ENCODE measurements at regions not wholly inside any gene's neighbourhood (a gene's known extent, or its start where the extent isn't known, plus 50 kb on each side); places are given as distances from the start of the nearest gene placed in this dataset.
A peak's percentile ranks its signal among the peaks of the same experiment; 100 is the strongest.

GRCh38 chr5:158606233-158606632 is 493.5 kb downstream of the EBF1 start:
- no peaks in the 10 kb centered on the region for H3K36me3 ChIP-seq (ENCODE audit: insufficient read depth, low read length)
- H3K4me3 ChIP-seq (ENCODE audit: low read length) = no peak overlapping the region
- WGBS = 88% methylated on average over 3 of the region's 3 CpGs
- H3K9me3 ChIP-seq (ENCODE audit: insufficient read depth, low read depth, low read length) = no peaks in the 10 kb centered on the region
- H3K27ac ChIP-seq (ENCODE audit: low read depth, low read length) = no peak overlapping the region
- no peak overlapping the region for H3K9ac ChIP-seq (ENCODE audit: low read depth, low read length)
- peaks cover 13% of the 10 kb centered on the region for H3K4me1 ChIP-seq (ENCODE audit: insufficient read depth, low read length)
- no peaks in the 10 kb centered on the region for H3K27me3 ChIP-seq (ENCODE audit: insufficient read depth, low read length)

DNA sequence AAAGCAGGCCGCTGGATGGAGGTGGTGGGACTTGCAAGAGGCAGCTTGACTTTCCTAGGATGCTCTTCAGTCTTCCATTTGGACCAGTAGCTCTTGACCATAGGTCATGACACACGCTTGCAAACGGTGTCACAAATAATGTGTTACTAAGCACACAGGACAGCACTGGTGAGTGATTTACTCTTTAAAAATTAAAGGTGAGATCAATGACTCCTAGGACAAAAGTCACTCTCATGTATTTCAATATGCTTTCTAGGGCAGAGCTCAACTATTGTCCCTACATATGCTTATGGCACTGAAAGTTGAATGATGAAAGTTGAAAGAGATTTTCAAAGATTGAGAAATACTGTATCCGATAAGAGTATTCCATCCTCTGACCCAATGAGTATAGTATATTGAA is 496.7 kb downstream of the EBF1 start:
- Histone ChIP-seq H3K4me1 (ENCODE audit: insufficient read depth, low read length) (peaks cover 13% of the 10 kb centered on the region), H3K4me3 (ENCODE audit: low read length) (no peak overlapping the region), H3K9ac (ENCODE audit: low read depth, low read length) (no peak overlapping the region), H3K9me3 (ENCODE audit: insufficient read depth, low read depth, low read length) (no peaks in the 10 kb centered on the region), H3K36me3 (ENCODE audit: insufficient read depth, low read length) (no peaks in the 10 kb centered on the region), H3K27me3 (ENCODE audit: insufficient read depth, low read length) (no peaks in the 10 kb centered on the region), H3K27ac (ENCODE audit: low read depth, low read length) (no peak overlapping the region)
- WGBS = 98% methylated on average over 4 of the region's 4 CpGs

DNA sequence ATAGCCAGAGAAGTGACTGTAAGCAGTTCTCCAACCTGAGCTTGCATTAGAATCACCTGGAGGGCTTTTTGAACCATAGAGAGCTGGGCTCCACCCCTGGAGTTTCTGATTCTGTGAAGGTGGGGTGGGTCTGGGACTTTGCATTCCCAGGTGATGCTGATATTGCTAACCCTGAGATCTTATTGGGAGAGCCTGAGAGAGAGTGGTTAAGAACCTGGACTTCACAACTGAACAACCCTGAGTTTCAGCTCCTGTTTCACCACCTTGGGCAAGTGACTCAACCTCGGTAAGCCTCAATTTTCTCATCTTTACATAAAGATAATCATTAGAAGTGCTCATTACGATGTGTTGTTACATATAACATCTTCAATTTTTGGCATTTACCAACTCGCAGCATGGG is 498.6 kb downstream of the EBF1 start:
- no peaks in the 10 kb centered on the region for H3K27me3 ChIP-seq (ENCODE audit: insufficient read depth, low read length)
- H3K4me1 ChIP-seq (ENCODE audit: insufficient read depth, low read length) = no peaks in the 10 kb centered on the region
- no peak overlapping the region for H3K9ac ChIP-seq (ENCODE audit: low read depth, low read length)
- no peak overlapping the region for H3K27ac ChIP-seq (ENCODE audit: low read depth, low read length)
- H3K9me3 ChIP-seq (ENCODE audit: insufficient read depth, low read depth, low read length) = no peaks in the 10 kb centered on the region
- no peak overlapping the region for H3K4me3 ChIP-seq (ENCODE audit: low read length)
- WGBS = 100% methylated on average over 3 of the region's 3 CpGs
- H3K36me3 ChIP-seq (ENCODE audit: insufficient read depth, low read length) = no peaks in the 10 kb centered on the region

GRCh38 chr5:158600679-158601078 is 499.0 kb downstream of the EBF1 start:
- H3K9ac ChIP-seq (ENCODE audit: low read depth, low read length) = no peak overlapping the region
- no peaks in the 10 kb centered on the region for H3K36me3 ChIP-seq (ENCODE audit: insufficient read depth, low read length)
- H3K27me3 ChIP-seq (ENCODE audit: insufficient read depth, low read length) = no peaks in the 10 kb centered on the region
- H3K4me3 ChIP-seq (ENCODE audit: low read length) = no peak overlapping the region
- 93% methylated on average over 3 of the region's 3 CpGs for WGBS
- H3K27ac ChIP-seq (ENCODE audit: low read depth, low read length) = no peak overlapping the region
- no peaks in the 10 kb centered on the region for H3K9me3 ChIP-seq (ENCODE audit: insufficient read depth, low read depth, low read length)
- H3K4me1 ChIP-seq (ENCODE audit: insufficient read depth, low read length) = no peaks in the 10 kb centered on the region

- 93% methylated on average over 2 of the region's 2 CpGs for WGBS
- Histone ChIP-seq H3K4me3 (ENCODE audit: low read length) (no peak overlapping the region), H3K27ac (ENCODE audit: low read depth, low read length) (no peak overlapping the region), H3K4me1 (ENCODE audit: insufficient read depth, low read length) (no peaks in the 10 kb centered on the region), H3K27me3 (ENCODE audit: insufficient read depth, low read length) (no peaks in the 10 kb centered on the region), H3K36me3 (ENCODE audit: insufficient read depth, low read length) (no peaks in the 10 kb centered on the region), H3K9ac (ENCODE audit: low read depth, low read length) (no peak overlapping the region), H3K9me3 (ENCODE audit: insufficient read depth, low read depth, low read length) (no peaks in the 10 kb centered on the region)
These were observed 500.6 kb downstream of the EBF1 start for GRCh38 chr5:158599157-158599556.

GRCh38 chr5:158594595-158595242 is 505.0 kb downstream of the EBF1 start:
- WGBS = 93% methylated on average over 5 of the region's 5 CpGs
- Histone ChIP-seq H3K9ac (ENCODE audit: low read depth, low read length) (no peak overlapping the region), H3K27me3 (ENCODE audit: insufficient read depth, low read length) (no peaks in the 10 kb centered on the region), H3K4me3 (ENCODE audit: low read length) (no peak overlapping the region), H3K9me3 (ENCODE audit: insufficient read depth, low read depth, low read length) (no peaks in the 10 kb centered on the region), H3K36me3 (ENCODE audit: insufficient read depth, low read length) (no peaks in the 10 kb centered on the region), H3K4me1 (ENCODE audit: insufficient read depth, low read length) (peaks cover 19% of the 10 kb centered on the region), H3K27ac (ENCODE audit: low read depth, low read length) (no peak overlapping the region)

DNA sequence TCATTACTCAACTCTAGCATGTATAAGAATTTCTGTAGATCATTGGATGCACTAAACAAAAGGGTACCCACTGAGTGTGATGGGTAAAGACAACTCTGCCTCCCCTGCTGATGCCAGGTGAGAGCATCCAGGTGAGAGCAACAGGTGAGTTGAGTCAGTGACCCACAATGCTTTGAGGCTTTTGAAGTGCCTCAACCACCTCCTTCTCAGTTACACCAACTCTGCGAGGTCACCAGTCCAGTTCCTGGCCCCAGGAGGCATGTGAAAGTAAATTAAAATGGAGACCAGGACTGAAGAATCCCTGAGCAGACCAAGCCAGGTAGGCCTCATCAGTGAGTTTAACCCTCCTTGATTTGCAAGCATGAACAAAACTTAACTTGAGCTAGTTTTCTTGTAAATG is 505.8 kb downstream of the EBF1 start:
- H3K27ac ChIP-seq (ENCODE audit: low read depth, low read length) = no peak overlapping the region
- H3K27me3 ChIP-seq (ENCODE audit: insufficient read depth, low read length) = no peaks in the 10 kb centered on the region
- no peak overlapping the region for H3K9ac ChIP-seq (ENCODE audit: low read depth, low read length)
- no peak overlapping the region for H3K4me3 ChIP-seq (ENCODE audit: low read length)
- peaks cover 19% of the 10 kb centered on the region for H3K4me1 ChIP-seq (ENCODE audit: insufficient read depth, low read length)
- H3K36me3 ChIP-seq (ENCODE audit: insufficient read depth, low read length) = no peaks in the 10 kb centered on the region
- 85% methylated on average over 1 of the region's 1 CpG for WGBS
- no peaks in the 10 kb centered on the region for H3K9me3 ChIP-seq (ENCODE audit: insufficient read depth, low read depth, low read length)

GRCh38 chr5:158591301-158591863 is 508.3 kb downstream of the EBF1 start:
- H3K36me3 ChIP-seq (ENCODE audit: insufficient read depth, low read length) = no peaks in the 10 kb centered on the region
- no peak overlapping the region for H3K4me3 ChIP-seq (ENCODE audit: low read length)
- H3K4me1 ChIP-seq (ENCODE audit: insufficient read depth, low read length) = peaks cover 19% of the 10 kb centered on the region
- H3K27ac ChIP-seq (ENCODE audit: low read depth, low read length) = peak overlapping the region; percentile 79
- no peaks in the 10 kb centered on the region for H3K9me3 ChIP-seq (ENCODE audit: insufficient read depth, low read depth, low read length)
- WGBS = 24% methylated on average over 7 of the region's 7 CpGs
- H3K9ac ChIP-seq (ENCODE audit: low read depth, low read length) = peak overlapping the region; percentile 4; the same call in 1 of the 2 replicates
- H3K27me3 ChIP-seq (ENCODE audit: insufficient read depth, low read length) = no peaks in the 10 kb centered on the region

DNA sequence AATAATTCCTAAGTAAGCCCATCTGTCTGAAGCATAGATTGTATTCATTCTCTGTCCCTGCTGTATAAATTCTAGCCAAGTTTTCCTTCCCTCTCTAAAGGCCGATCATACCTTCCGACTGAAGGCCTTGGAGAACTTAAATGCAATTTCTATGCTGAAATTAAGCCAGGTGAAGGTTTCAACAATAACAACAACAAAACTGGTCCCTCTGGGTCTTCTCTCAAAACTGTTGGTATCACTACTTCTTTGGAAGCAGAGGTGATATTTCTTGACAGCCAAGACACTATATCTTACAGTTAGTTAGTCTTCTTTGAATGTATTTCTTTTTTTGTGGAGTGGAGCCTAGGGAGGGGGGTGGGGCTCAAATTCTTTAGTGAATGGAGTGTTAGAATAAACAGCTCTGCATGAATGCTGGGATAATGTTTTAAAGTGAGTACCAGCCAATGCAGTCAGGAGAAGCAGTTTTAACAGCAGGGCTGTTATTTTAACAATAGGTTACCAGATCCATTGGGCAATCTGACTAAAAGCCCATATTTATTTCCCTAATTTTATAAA is 508.9 kb downstream of the EBF1 start:
- WGBS = 94% methylated on average over 2 of the region's 2 CpGs
- Histone ChIP-seq H3K27me3 (ENCODE audit: insufficient read depth, low read length) (no peaks in the 10 kb centered on the region), H3K4me3 (ENCODE audit: low read length) (no peak overlapping the region), H3K9me3 (ENCODE audit: insufficient read depth, low read depth, low read length) (0 out of 2 replicates have a peak, but pooled peaks cover under 1% of the 10 kb centered on the region), H3K27ac (ENCODE audit: low read depth, low read length) (peak overlapping the region; percentile 79), H3K36me3 (ENCODE audit: insufficient read depth, low read length) (no peaks in the 10 kb centered on the region), H3K9ac (ENCODE audit: low read depth, low read length) (peak overlapping the region; percentile 4; the same call in 1 of the 2 replicates), H3K4me1 (ENCODE audit: insufficient read depth, low read length) (peaks cover 19% of the 10 kb centered on the region)

DNA sequence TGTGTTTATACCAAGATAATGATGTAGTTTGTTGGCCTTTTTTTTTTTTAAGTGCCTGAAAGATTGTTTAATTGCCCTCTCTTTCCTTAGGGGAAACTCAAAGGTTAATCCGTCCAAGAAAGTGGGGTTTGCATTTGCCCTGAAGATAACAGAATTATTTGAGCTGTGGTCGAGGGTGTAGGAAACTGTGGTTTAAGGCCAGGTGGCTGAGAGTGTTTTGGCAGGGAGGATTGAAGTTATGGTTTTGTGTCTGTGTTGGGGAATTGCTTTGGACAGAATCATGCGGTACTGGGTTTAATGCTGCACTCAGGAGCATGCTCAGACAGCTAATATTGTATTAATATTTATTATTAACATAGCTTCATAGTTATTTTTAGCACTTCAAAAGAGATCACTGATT is 509.8 kb downstream of the EBF1 start:
- no peaks in the 10 kb centered on the region for H3K36me3 ChIP-seq (ENCODE audit: insufficient read depth, low read length)
- no peak overlapping the region for H3K27ac ChIP-seq (ENCODE audit: low read depth, low read length)
- H3K27me3 ChIP-seq (ENCODE audit: insufficient read depth, low read length) = no peaks in the 10 kb centered on the region
- whole genome bisulfite sequencing = 87% methylated on average over 3 of the region's 3 CpGs
- H3K9ac ChIP-seq (ENCODE audit: low read depth, low read length) = no peak overlapping the region
- H3K4me3 ChIP-seq (ENCODE audit: low read length) = no peak overlapping the region
- H3K9me3 ChIP-seq (ENCODE audit: insufficient read depth, low read depth, low read length) = 0 out of 2 replicates have a peak, but pooled peaks cover 6% of the 10 kb centered on the region
- peaks cover 19% of the 10 kb centered on the region for H3K4me1 ChIP-seq (ENCODE audit: insufficient read depth, low read length)

- peaks cover 19% of the 10 kb centered on the region for H3K4me1 ChIP-seq (ENCODE audit: insufficient read depth, low read length)
- H3K27me3 ChIP-seq (ENCODE audit: insufficient read depth, low read length) = no peaks in the 10 kb centered on the region
- 86% methylated on average over 1 of the region's 1 CpG for WGBS
- no peak overlapping the region for H3K27ac ChIP-seq (ENCODE audit: low read depth, low read length)
- no peak overlapping the region for H3K9ac ChIP-seq (ENCODE audit: low read depth, low read length)
- no peaks in the 10 kb centered on the region for H3K36me3 ChIP-seq (ENCODE audit: insufficient read depth, low read length)
- no peak overlapping the region for H3K4me3 ChIP-seq (ENCODE audit: low read length)
- H3K9me3 ChIP-seq (ENCODE audit: insufficient read depth, low read depth, low read length) = 0 out of 2 replicates have a peak, but pooled peaks cover 13% of the 10 kb centered on the region
These were observed 511.1 kb downstream of the EBF1 start for GRCh38 chr5:158588617-158589016.
